ENCODE measurements at regions not wholly inside any gene's neighbourhood (a gene's known extent, or its start where the extent isn't known, plus 50 kb on each side); places are given as distances from the start of the nearest gene placed in this dataset.

- TF ChIP-seq CTCF (IDR thresholded peaks at IDR 0.05; ENCODE audit: low read depth, low read length) = no peak
- no peak overlapping the region for H3K4me3 ChIP-seq (ENCODE audit: low read depth, low read length)
Observed at GRCh38 chr7:17709127-17709526, 231.2 kb downstream of the SNX13 start.

GRCh38 chr7:17709599-17709998, 230.7 kb downstream of the SNX13 start:
- TF ChIP-seq CTCF (IDR thresholded peaks at IDR 0.05; ENCODE audit: low read depth, low read length) = no peak
- no peak overlapping the region for H3K4me3 ChIP-seq (ENCODE audit: low read depth, low read length)

- TF ChIP-seq CTCF (IDR thresholded peaks at IDR 0.05; ENCODE audit: low read depth, low read length) = no peak
Observed at GRCh38 chr7:17710312-17710711, 230.0 kb downstream of the SNX13 start.

GRCh38 chr7:17713584-17713983, 226.7 kb downstream of the SNX13 start:
- no peak for TF ChIP-seq CTCF (IDR thresholded peaks at IDR 0.05; ENCODE audit: low read depth, low read length)
- no peak overlapping the region for H3K4me3 ChIP-seq (ENCODE audit: low read depth, low read length)

More at GRCh38 chr7:17710312-17710711, 230.0 kb downstream of the SNX13 start:
- no peak overlapping the region for H3K4me3 ChIP-seq (ENCODE audit: low read depth, low read length)

- no peak overlapping the region for H3K4me3 ChIP-seq (ENCODE audit: low read depth, low read length)
- TF ChIP-seq CTCF (IDR thresholded peaks at IDR 0.05; ENCODE audit: low read depth, low read length) = no peak
Observed at GRCh38 chr7:17716816-17717215, 223.5 kb downstream of the SNX13 start.

GRCh38 chr7:17719998-17720397, 220.3 kb downstream of the SNX13 start:
- no peak for TF ChIP-seq CTCF (IDR thresholded peaks at IDR 0.05; ENCODE audit: low read depth, low read length)
- H3K4me3 ChIP-seq (ENCODE audit: low read depth, low read length) = no peak overlapping the region

GRCh38 chr7:17721736-17722285, 218.5 kb downstream of the SNX13 start:
- TF ChIP-seq CTCF (IDR thresholded peaks at IDR 0.05; ENCODE audit: low read depth, low read length) = no peak
- H3K4me3 ChIP-seq (ENCODE audit: low read depth, low read length) = no peak overlapping the region
